PC-9 (cell line): ENCODE measurements at regions not wholly inside any gene's neighbourhood (a gene's known extent, or its start where the extent isn't known, plus 50 kb on each side); places are given as distances from the start of the nearest gene placed in this dataset.

Source experiments
- CTCF ChIP-seq: fragments of 200-600 bp; sonication (generic); conservative IDR thresholded peaks from 2 replicates; pipeline ENCODE4 v1.6.1; 2017; ENCODE audit warnings: mixed run types, antibody characterized with exemption, mild to moderate bottlenecking, moderate library complexity
- EZH2 ChIP-seq: fragments of 200-600 bp; sonication (generic); IDR thresholded peaks from 2 replicates; pipeline ENCODE4 v1.8.0; 2017; ENCODE audit warnings: antibody characterized with exemption, low read depth

DNA sequence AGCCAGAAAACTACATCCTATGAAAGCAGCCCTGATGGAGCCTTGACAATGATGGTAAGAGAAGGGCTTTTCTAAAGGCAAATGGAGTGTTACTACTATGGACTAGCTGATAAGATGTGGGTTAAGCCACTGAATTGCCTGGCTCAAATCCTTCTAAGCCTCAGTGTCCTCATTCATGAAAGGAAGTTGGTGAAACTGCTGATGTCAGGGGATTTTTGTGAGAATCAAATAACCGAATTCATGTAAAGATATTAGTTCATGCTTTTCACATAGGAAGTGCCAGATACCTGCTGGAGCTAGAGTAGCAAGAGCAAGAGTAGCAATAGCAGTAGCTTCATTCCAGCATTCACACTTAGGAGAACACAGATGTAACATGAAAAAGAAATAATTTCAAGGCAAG lies 417.0 kb downstream of the METTL4 start:
- TF ChIP-seq EZH2 (no peak), CTCF (no peak)
